ENCODE measurements at regions not wholly inside any gene's neighbourhood (a gene's known extent, or its start where the extent isn't known, plus 50 kb on each side); places are given as distances from the start of the nearest gene placed in this dataset.

DNA sequence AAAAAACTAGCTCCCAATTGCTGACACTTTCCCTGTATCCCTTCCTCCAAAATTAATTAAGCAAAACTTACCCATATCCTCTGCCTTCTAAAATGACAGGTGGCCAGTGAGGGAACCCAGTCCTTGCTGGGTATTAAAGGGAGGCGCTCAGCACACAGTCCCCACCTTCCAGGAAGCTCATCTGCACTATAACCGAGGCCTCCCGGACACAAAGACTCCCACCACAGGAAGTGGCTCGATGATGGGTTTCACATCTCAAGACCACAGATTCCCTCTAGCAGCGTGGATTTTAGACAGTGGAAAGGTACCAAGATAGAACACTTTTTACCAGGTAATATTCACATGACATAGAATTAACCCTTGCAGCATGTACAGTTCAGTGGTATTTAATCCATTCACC, 126.8 kb upstream of the NCOR2 start:
- H3K4me1 ChIP-seq (replicated peaks; ENCODE audit: insufficient read depth) = 0 out of 2 replicates have a peak, but pooled peaks cover 4% of the 10 kb centered on the region
- no peak overlapping the region for H2AFZ ChIP-seq
- intact Hi-C loops (cut with micrococcal nuclease; ENCODE audit: unreplicated experiment) = no loop called here
- peak overlapping the region; percentile 25; the same call in 1 of the 2 replicates for H3K4me2 ChIP-seq
- no peak overlapping the region for H3K4me3 ChIP-seq
- no TSS peak for BruUV-seq (replicated peaks)
- no peaks in the 10 kb centered on the region; the same call in 1 of the 2 replicates for H3F3A ChIP-seq (ENCODE audit: insufficient read depth, low read depth)
- H3K27ac ChIP-seq = no peak overlapping the region
- H4K20me1 ChIP-seq (ENCODE audit: insufficient read depth) = no peaks in the 10 kb centered on the region
- no peaks in the 10 kb centered on the region for H3K9me2 ChIP-seq (ENCODE audit: insufficient read depth)
- no peak for DNase-seq
- no peaks in the 10 kb centered on the region for H3K27me3 ChIP-seq (ENCODE audit: insufficient read depth, low read depth)
- H3K79me2 ChIP-seq (ENCODE audit: low read depth) = no peaks in the 10 kb centered on the region
- H3K9me3 ChIP-seq (ENCODE audit: insufficient read depth, low read depth) = no peaks in the 10 kb centered on the region
- POLR2A ChIA-PET (ENCODE audit: unreplicated experiment) = no interaction called here
- CTCF ChIA-PET = no interaction called here
- no peaks in the 10 kb centered on the region for H3K36me3 ChIP-seq (ENCODE audit: low read depth)
- no peak for TF ChIP-seq EZH2 (IDR thresholded peaks at IDR 0.05; ENCODE audit: low read depth)

- H3K36me3 ChIP-seq (ENCODE audit: low read depth) = no peaks in the 10 kb centered on the region
- H3K4me1 ChIP-seq (replicated peaks; ENCODE audit: insufficient read depth) = 0 out of 2 replicates have a peak, but pooled peaks cover 4% of the 10 kb centered on the region
- no peaks in the 10 kb centered on the region for H3K9me2 ChIP-seq (ENCODE audit: insufficient read depth)
- H4K20me1 ChIP-seq (ENCODE audit: insufficient read depth) = no peaks in the 10 kb centered on the region
- H2AFZ ChIP-seq = no peak overlapping the region
- no peaks in the 10 kb centered on the region for H3K9me3 ChIP-seq (ENCODE audit: insufficient read depth, low read depth)
- no peak overlapping the region for H3K27ac ChIP-seq
- H3K79me2 ChIP-seq (ENCODE audit: low read depth) = no peaks in the 10 kb centered on the region
- H3K4me3 ChIP-seq = no peak overlapping the region
- POLR2A ChIA-PET (ENCODE audit: unreplicated experiment) = no interaction called here
- TF ChIP-seq EZH2 (IDR thresholded peaks at IDR 0.05; ENCODE audit: low read depth) = no peak
- TF ChIP-seq, protein P1, sequence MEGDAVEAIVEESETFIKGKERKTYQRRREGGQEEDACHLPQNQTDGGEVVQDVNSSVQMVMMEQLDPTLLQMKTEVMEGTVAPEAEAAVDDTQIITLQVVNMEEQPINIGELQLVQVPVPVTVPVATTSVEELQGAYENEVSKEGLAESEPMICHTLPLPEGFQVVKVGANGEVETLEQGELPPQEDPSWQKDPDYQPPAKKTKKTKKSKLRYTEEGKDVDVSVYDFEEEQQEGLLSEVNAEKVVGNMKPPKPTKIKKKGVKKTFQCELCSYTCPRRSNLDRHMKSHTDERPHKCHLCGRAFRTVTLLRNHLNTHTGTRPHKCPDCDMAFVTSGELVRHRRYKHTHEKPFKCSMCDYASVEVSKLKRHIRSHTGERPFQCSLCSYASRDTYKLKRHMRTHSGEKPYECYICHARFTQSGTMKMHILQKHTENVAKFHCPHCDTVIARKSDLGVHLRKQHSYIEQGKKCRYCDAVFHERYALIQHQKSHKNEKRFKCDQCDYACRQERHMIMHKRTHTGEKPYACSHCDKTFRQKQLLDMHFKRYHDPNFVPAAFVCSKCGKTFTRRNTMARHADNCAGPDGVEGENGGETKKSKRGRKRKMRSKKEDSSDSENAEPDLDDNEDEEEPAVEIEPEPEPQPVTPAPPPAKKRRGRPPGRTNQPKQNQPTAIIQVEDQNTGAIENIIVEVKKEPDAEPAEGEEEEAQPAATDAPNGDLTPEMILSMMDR (conservative IDR thresholded peaks at IDR 0.05) = no peak
- H3K4me2 ChIP-seq = no peak overlapping the region
- no peak for DNase-seq
- no TSS peak for BruUV-seq (replicated peaks)
- H3K27me3 ChIP-seq (ENCODE audit: insufficient read depth, low read depth) = no peaks in the 10 kb centered on the region
- no peaks in the 10 kb centered on the region; the same call in 1 of the 2 replicates for H3F3A ChIP-seq (ENCODE audit: insufficient read depth, low read depth)
- CTCF ChIA-PET = interaction anchor here (0.6 kb wide), 2 partner anchors 28 to 145 kb away, joined by 3 to 4 read pairs; no protein-coding TSS in a partner anchor
- intact Hi-C loops (cut with micrococcal nuclease; ENCODE audit: unreplicated experiment) = no loop called here
Measured at GRCh38 chr12:124693111-124693723, 125.8 kb upstream of the NCOR2 start.

- H3K36me3 ChIP-seq (ENCODE audit: low read depth) = no peaks in the 10 kb centered on the region
- no peak for TF ChIP-seq EZH2 (IDR thresholded peaks at IDR 0.05; ENCODE audit: low read depth)
- TF ChIP-seq, protein P1 (conservative IDR thresholded peaks at IDR 0.05) = no peak
- intact Hi-C loops (cut with micrococcal nuclease; ENCODE audit: unreplicated experiment) = no loop called here
- H3K4me3 ChIP-seq = no peak overlapping the region
- H3K27ac ChIP-seq = no peak overlapping the region
- H4K20me1 ChIP-seq (ENCODE audit: insufficient read depth) = no peaks in the 10 kb centered on the region
- DNase-seq = no peak
- no peak overlapping the region for H3K4me2 ChIP-seq
- POLR2A ChIA-PET (ENCODE audit: unreplicated experiment) = no interaction called here
- H3K9me3 ChIP-seq (ENCODE audit: insufficient read depth, low read depth) = no peaks in the 10 kb centered on the region
- CTCF ChIA-PET = interaction anchor here (0.6 kb wide), 1 partner anchor 28 kb away, joined by 4 read pairs; no protein-coding TSS in a partner anchor
- no TSS peak for BruUV-seq (replicated peaks)
- H3K79me2 ChIP-seq (ENCODE audit: low read depth) = no peaks in the 10 kb centered on the region
- H3K4me1 ChIP-seq (replicated peaks; ENCODE audit: insufficient read depth) = 0 out of 2 replicates have a peak, but pooled peaks cover 4% of the 10 kb centered on the region
- no peaks in the 10 kb centered on the region for H3K9me2 ChIP-seq (ENCODE audit: insufficient read depth)
- H3F3A ChIP-seq (ENCODE audit: insufficient read depth, low read depth) = no peaks in the 10 kb centered on the region; the same call in 1 of the 2 replicates
- no peak overlapping the region for H2AFZ ChIP-seq
- H3K27me3 ChIP-seq (ENCODE audit: insufficient read depth, low read depth) = no peaks in the 10 kb centered on the region
Measured at GRCh38 chr12:124692443-124692842, 125.0 kb upstream of the NCOR2 start.
